PC-9 (cell line): ENCODE measurements at regions not wholly inside any gene's neighbourhood (a gene's known extent, or its start where the extent isn't known, plus 50 kb on each side); places are given as distances from the start of the nearest gene placed in this dataset.

ENCODE experiments used
- BruUV-seq: library from RNA; stranded (reverse); fragments of 400-500 nt; replicated peaks from 2 replicates; lab custom pipeline; 2021; lab: Mats Ljungman, UMichigan
- CTCF ChIA-PET: fragments of 300-600 bp; sonication (Branson Sonifier 250); formaldehyde crosslinking; loops from one replicate; lab custom pipeline; 2022; ENCODE audit warnings: antibody characterized with exemption; lab: Charles Lee
- POLR2A ChIA-PET: fragments of 300-600 bp; sonication (Branson Sonifier 250); formaldehyde crosslinking; loops from one replicate; lab custom pipeline; 2022; ENCODE audit warnings: antibody characterized with exemption; ENCODE audit not compliant: unreplicated experiment; lab: Charles Lee
- DNase-seq, 2 experiments: peaks; one replicate each; pipeline versions ENCODE4 v3.0.0 to v3.0.0-alpha.2; 2015 to 2022; ENCODE audit warnings: mixed read lengths in 1 of 2
- H2AFZ ChIP-seq: fragments of 200-600 bp; sonication (generic); 2 replicates; pipeline ENCODE4 v1.8.1; 2017; ENCODE audit warnings: antibody characterized with exemption
- H3F3A ChIP-seq: fragments of 200-600 bp; sonication (generic); 2 replicates; pipeline ENCODE4 v1.8.1; 2017; ENCODE audit warnings: antibody characterized with exemption, mild to moderate bottlenecking, low read depth; ENCODE audit not compliant: insufficient read depth
- H3K27ac ChIP-seq: fragments of 200-600 bp; sonication (generic); 2 replicates; pipeline ENCODE4 v1.6.1; 2016; ENCODE audit warnings: mixed run types
- H3K27me3 ChIP-seq: fragments of 200-600 bp; sonication (generic); 2 replicates; pipeline ENCODE4 v1.6.1; 2016; ENCODE audit warnings: low read depth, mixed run types; ENCODE audit not compliant: insufficient read depth
- H3K36me3 ChIP-seq: fragments of 200-600 bp; sonication (generic); 2 replicates; pipeline ENCODE4 v1.6.1; 2016; ENCODE audit warnings: low read depth, mixed run types
- H3K4me1 ChIP-seq: fragments of 200-600 bp; sonication (generic); replicated peaks from 2 replicates; pipeline ENCODE4 v1.6.1; 2016; ENCODE audit warnings: mixed run types; ENCODE audit not compliant: insufficient read depth
- H3K4me2 ChIP-seq: fragments of 200-600 bp; sonication (generic); 2 replicates; pipeline ENCODE4 v1.6.1; 2017; ENCODE audit warnings: mixed run types
- H3K4me3 ChIP-seq: fragments of 200-600 bp; sonication (generic); 2 replicates; pipeline ENCODE4 v1.6.1; 2016; ENCODE audit warnings: mixed run types
- H3K79me2 ChIP-seq: fragments of 200-600 bp; sonication (generic); 2 replicates; pipeline ENCODE4 v1.6.1; 2017; ENCODE audit warnings: low read depth, mixed run types
- H3K9me2 ChIP-seq: fragments of 200-600 bp; sonication (generic); 2 replicates; pipeline ENCODE4 v1.8.1; 2017; ENCODE audit warnings: mild to moderate bottlenecking; ENCODE audit not compliant: insufficient read depth
- H3K9me3 ChIP-seq: fragments of 200-600 bp; sonication (generic); 2 replicates; pipeline ENCODE4 v1.8.1; 2016; ENCODE audit warnings: low read depth; ENCODE audit not compliant: insufficient read depth
- H4K20me1 ChIP-seq: fragments of 200-600 bp; sonication (generic); 2 replicates; pipeline ENCODE4 v1.8.1; 2017; ENCODE audit not compliant: insufficient read depth
- CTCF ChIP-seq: fragments of 200-600 bp; sonication (generic); conservative IDR thresholded peaks from 2 replicates; pipeline ENCODE4 v1.6.1; 2017; ENCODE audit warnings: mixed run types, antibody characterized with exemption, mild to moderate bottlenecking, moderate library complexity
- EZH2 ChIP-seq: fragments of 200-600 bp; sonication (generic); IDR thresholded peaks from 2 replicates; pipeline ENCODE4 v1.8.0; 2017; ENCODE audit warnings: antibody characterized with exemption, low read depth
- intact Hi-C: fragments of 100-400 bp; cut with micrococcal nuclease; formaldehyde crosslinking; loops from one replicate; pipeline ENCODE4 v1.10.0; 2022; ENCODE audit not compliant: unreplicated experiment

GRCh38 chr10:124220971-124221355, 127.6 kb upstream of the CHST15 start:
- Histone ChIP-seq H3K4me2 (no peak overlapping the region), H3K4me3 (no peak overlapping the region), H3K79me2 (no peaks in the 10 kb centered on the region), H3K4me1 (no peaks in the 10 kb centered on the region), H3K27me3 (no peaks in the 10 kb centered on the region), H3K27ac (no peak overlapping the region), H3K36me3 (no peaks in the 10 kb centered on the region), H4K20me1 (no peaks in the 10 kb centered on the region), H3K9me2 (no peaks in the 10 kb centered on the region), H3F3A (no peaks in the 10 kb centered on the region), H2AFZ (no peak overlapping the region), H3K9me3 (no peaks in the 10 kb centered on the region)
- no peak for TF ChIP-seq CTCF
- no peak for TF ChIP-seq EZH2
- intact Hi-C loops: no loop called here
- ChIA-PET POLR2A (no interaction called here), CTCF (no interaction called here)
- no peak for DNase-seq
- BruUV-seq: no TSS peak

DNA sequence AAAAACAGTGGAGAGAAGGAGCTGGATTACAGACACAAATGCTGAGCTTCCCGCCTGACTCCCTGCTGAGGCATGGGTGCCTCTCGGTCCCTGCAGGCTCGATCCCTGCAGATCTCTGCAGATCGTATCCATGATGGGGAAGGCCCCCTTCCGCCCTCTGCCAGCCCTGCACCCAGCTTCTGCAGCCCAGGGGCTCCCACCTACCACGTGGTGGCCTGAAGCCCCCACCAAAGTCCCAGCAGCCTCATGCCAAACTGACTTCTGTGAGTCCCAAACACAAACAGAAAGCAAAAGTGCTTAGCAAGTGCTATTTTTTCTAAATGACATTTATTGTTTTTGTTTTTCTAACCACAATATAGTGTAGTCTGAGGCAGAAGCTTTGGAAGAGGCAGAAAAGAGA, 127.1 kb upstream of the CHST15 start:
- no peak for DNase-seq
- intact Hi-C loops: no loop called here
- no peak overlapping the region for H3K27ac ChIP-seq
- H3K27me3 ChIP-seq: no peaks in the 10 kb centered on the region
- H3F3A ChIP-seq: no peaks in the 10 kb centered on the region
- no peaks in the 10 kb centered on the region for H3K36me3 ChIP-seq
- no peaks in the 10 kb centered on the region for H3K4me1 ChIP-seq
- H4K20me1 ChIP-seq: no peaks in the 10 kb centered on the region
- H3K79me2 ChIP-seq: no peaks in the 10 kb centered on the region
- ChIA-PET POLR2A (no interaction called here), CTCF (no interaction called here)
- H3K4me3 ChIP-seq: no peak overlapping the region
- no TSS peak for BruUV-seq
- TF ChIP-seq CTCF (no peak), EZH2 (no peak)
- H3K4me2 ChIP-seq: no peak overlapping the region
- no peaks in the 10 kb centered on the region for H3K9me2 ChIP-seq
- H2AFZ ChIP-seq: no peak overlapping the region
- H3K9me3 ChIP-seq: no peaks in the 10 kb centered on the region

GRCh38 chr10:124219655-124220054, 126.3 kb upstream of the CHST15 start:
- DNase-seq: no peak
- Histone ChIP-seq H3K9me3 (no peaks in the 10 kb centered on the region), H3K4me2 (no peak overlapping the region), H3F3A (no peaks in the 10 kb centered on the region), H3K27me3 (no peaks in the 10 kb centered on the region), H3K36me3 (no peaks in the 10 kb centered on the region), H3K27ac (no peak overlapping the region), H4K20me1 (no peaks in the 10 kb centered on the region), H3K4me1 (no peaks in the 10 kb centered on the region), H2AFZ (no peak overlapping the region), H3K79me2 (no peaks in the 10 kb centered on the region), H3K9me2 (no peaks in the 10 kb centered on the region), H3K4me3 (no peak overlapping the region)
- TF ChIP-seq CTCF (no peak), EZH2 (no peak)
- BruUV-seq: no TSS peak
- ChIA-PET POLR2A (no interaction called here), CTCF (no interaction called here)
- intact Hi-C loops: no loop called here
